SIG-M5 (cell line): ENCODE measurements at regions not wholly inside any gene's neighbourhood (a gene's known extent, or its start where the extent isn't known, plus 50 kb on each side); places are given as distances from the start of the nearest gene placed in this dataset.
"Not testable (repeated sequence)": the region's sequence is repeated elsewhere in the genome, so short reads cannot be mapped to it uniquely, and the experiment has no call there.

Experiments used
- DNase-seq: peaks from one replicate; lab custom pipeline; 2025; lab: John Stamatoyannopoulos, UW

DNA sequence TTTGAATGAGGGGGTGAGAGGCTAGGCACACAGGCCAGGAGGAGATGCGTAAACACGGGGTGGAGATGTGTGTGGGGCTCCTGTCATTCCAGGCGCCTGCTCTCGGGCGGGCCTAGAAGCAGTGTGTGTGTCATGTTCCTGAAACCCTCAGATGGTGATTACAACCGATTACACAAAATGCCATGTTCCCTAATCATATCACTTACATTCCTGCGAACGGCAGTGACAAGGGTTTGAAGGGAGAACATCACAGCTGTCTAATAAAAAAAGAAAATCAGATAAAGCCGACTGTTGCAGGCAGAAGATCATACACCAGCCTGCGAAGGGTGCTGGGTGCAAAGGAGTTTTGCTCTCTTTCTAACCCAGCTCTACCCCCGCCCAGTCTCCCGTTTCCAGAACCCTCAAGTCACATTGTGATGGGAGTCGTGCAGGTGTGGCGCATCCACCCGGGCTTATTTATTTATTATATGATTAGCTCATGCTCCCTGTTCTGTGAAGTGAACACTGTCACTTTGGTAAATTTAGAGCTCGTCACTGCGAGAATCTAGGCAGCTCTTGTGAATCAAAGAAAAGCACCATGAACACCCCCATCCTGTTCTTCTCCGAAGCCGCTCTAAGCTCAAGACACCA, 140.3 kb downstream of the NR2F2 start:
- DNase-seq, result no peak

DNA sequence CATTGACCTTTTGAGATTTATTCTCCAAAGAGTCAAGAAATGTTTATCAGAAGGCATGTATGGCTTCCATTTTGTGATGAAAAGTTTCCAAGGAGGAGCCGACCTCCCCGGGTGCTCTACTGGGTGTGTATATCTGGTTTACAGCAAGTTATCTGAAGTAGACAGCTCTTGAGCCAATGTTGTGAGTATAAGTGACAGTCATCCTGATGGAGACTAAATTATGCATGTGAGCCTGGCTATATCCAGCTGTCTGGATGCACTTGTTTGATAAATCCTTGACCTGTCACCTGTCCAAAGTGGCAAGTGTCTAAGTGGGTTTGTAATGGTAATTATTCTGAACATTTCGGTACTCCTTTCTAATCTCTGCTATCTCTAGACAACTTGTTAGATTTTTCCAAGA, 142.2 kb downstream of the NR2F2 start:
- no peak for DNase-seq

DNA sequence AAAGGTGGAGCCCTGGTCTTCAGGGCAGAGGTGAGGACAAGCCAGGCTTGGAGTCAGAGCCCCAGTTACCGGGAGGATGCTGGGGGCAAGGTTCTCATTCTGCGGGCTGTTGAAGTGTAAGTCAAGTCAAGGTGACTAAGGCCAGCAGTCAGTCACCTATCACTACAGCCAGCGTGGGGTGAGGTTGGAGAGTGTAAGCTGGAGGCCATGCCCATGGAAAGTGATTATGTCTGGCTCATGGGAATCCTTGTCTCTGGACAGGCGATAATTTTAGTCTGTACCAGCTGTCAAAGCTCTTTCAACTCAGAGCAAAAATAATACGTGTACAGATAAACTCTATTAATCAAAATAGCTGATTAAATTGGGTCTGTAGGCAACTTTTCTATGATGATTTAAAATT, 143.1 kb downstream of the NR2F2 start:
- no peak for DNase-seq

GRCh38 chr15:96474231-96474664, 143.7 kb downstream of the NR2F2 start:
- DNase-seq, result no peak

DNA sequence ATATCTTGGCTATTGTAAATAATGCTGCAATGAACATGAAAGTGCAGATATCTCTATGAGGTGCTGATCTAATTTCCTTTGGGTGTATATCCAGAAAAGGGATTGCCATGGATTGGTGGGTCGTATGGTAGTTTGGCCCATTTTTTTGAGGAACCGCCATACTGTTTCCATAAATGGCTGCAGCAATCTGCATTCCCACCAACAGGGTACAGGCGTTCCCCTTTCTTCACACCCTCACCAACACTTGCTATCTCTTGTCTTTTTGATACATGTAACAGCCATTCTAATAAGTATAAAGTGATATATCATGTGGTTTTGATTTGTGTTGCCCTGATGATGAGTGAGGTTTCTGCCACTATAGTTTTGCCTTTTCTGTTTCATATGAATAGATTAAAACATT, 146.7 kb downstream of the NR2F2 start:
- DNase-seq, result no peak

GRCh38 chr15:96484412-96484811, 153.9 kb downstream of the NR2F2 start:
- not testable (repeated sequence) for DNase-seq

DNA sequence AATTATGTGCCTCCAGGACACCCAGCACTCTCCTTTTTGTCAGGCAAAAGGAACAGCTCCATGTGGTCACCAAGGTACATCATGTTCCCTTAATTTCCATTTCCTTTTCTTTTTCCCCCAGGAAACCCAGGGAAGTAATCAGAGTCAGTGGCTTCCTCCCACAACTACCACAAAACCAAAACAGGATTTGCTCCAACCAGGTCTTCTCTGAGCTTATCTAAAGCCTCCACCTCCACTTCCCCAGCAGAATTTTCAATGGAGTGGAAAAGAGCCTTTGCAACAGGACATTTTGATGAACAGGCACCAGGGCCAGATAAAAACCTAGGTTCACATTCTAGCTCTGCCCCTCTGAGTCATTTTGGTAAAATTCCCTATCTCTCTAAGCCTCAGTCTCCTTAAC, 154.3 kb downstream of the NR2F2 start:
- no peak for DNase-seq

GRCh38 chr15:96487245-96487644, 156.7 kb downstream of the NR2F2 start:
- DNase-seq, result no peak

- DNase-seq, result not testable (repeated sequence)
These were observed 160.7 kb downstream of the NR2F2 start for GRCh38 chr15:96491066-96491699.

GRCh38 chr15:96491700-96492644, 161.5 kb downstream of the NR2F2 start:
- not testable (repeated sequence) for DNase-seq

GRCh38 chr15:96494505-96494904, 164.0 kb downstream of the NR2F2 start:
- peak; percentile 32 for DNase-seq

DNA sequence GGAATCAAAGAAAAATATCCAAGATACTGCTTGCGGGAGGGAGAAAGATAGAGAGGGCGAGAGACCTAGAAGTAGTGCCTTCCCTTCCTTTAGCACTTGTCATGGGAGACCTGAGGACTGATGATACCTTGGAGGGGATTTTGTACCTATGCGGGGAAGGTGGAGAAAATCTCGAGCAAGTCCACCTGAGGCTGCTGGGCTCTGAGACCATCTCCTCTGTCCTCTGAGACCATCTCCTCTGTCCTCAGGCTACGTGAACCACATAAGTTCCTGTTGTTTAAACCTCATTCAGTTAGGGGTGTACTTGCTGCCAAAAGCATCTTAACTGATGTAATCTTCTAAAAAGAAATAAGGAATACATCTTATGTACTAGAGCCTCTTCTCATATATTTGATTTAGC, 164.9 kb downstream of the NR2F2 start:
- DNase-seq, result no peak

DNA sequence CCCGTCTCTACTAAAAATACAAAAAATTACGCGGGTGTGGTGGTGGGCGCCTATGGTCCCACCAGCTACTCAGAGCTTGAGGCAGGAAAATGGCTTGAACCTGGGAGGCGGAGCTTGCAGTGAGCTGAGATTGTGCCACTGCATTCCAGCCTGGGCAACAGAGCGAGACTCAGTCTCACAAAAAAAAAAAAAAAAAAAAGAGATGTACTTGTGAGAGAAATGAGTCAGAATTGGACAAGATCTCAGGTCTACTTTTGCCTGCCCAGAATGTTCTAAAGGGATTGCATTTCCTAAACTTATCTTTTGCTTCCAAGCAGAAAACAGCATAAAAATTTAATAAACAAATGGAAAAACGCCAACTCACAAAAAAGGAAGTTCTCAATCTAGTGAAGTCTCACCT, 167.5 kb downstream of the NR2F2 start:
- DNase-seq, result no peak

- no peak for DNase-seq
These were observed 170.0 kb downstream of the NR2F2 start for GRCh38 chr15:96500508-96500907.

DNA sequence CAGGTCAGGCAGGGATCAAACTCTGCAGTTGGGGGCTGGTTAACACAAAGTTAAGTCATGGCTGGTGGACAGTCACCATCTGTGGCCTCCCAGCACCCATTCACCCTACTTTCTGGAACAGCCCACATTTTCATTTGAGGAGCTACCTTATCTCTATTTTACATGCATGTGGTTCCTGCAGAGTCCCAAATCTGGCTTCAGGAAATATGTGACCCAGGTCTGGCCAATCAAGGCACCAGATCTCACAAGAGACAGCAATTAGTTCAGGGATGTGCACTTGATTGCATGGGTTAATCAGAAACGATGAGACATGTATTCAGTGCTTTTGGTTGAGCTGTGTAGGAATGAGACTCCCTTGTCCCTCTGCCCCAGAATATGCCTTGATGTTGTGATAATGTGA, 170.9 kb downstream of the NR2F2 start:
- DNase-seq, result no peak

- no peak for DNase-seq
These were observed 171.7 kb downstream of the NR2F2 start for GRCh38 chr15:96502196-96502595.

DNA sequence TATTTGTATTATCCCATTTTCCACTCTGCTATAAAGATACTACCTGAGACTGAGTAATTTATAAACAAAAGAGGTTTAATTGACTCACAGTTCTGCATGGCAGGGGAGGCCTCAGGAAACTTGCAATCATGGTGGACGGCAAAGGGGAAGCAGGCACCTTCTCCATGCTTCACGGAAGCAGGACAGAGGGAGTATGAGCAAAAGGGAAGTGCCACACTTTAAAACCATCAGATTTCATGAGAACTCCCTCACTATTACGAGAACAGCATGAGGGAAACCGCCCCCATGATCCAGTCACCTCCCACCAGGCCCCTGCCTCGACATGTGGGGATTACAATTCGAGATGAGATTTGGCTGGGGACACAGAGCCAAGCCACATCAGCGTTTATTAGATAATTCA, 172.8 kb downstream of the NR2F2 start:
- no peak for DNase-seq

GRCh38 chr15:96504371-96504770, 173.9 kb downstream of the NR2F2 start:
- DNase-seq, result no peak

- DNase-seq, result no peak
These were observed 174.5 kb downstream of the NR2F2 start for GRCh38 chr15:96505014-96505413.

DNA sequence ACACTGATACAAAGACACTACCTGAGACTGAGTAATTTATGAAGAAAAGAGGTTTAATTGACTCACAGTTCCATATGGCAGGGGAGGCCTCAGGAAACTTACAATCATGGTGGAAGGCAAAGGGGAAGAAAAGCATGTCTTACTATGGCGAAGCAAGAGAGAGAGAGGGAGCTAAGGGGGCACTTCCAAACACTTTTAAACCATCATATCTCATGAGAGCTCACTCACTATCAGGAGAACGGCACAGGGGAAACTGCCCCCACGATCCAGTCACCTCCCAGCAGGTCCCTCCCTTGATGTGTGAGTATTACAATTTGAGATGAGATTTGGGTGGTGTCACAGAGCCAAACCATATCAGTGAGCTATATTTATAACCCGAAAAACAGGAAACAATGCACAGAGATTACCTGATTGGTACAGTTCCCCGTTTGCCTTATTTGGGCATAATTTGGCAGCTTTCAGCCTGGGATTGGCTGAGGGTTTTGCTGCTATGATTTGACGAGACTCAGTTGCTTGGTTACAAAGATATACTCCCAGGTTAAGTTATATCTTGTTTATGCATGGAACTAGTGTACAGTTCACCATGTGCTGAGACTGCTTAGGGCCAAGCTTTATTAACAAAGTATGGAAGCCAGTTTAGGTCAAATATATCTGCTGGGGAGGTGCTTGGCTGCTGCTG, 184.2 kb downstream of the NR2F2 start:
- DNase-seq, result no peak

- DNase-seq, result no peak
These were observed 184.9 kb downstream of the NR2F2 start for GRCh38 chr15:96515371-96515770.

GRCh38 chr15:96521386-96521785, 190.9 kb downstream of the NR2F2 start:
- DNase-seq, result no peak
